KOPT-K1 (cell line): ENCODE measurements at regions not wholly inside any gene's neighbourhood (a gene's known extent, or its start where the extent isn't known, plus 50 kb on each side); places are given as distances from the start of the nearest gene placed in this dataset.

ENCODE experiments used
- H3K27ac ChIP-seq: fragments of 200-600 bp; sonication (generic); 2 replicates; pipeline ENCODE4 v1.5.1; 2016; ENCODE audit warnings: antibody characterized with exemption, mild to moderate bottlenecking, low read depth, low read length; ENCODE audit not compliant: poor library complexity, severe bottlenecking
- H3K36me3 ChIP-seq: fragments of 200-600 bp; sonication (generic); 2 replicates; pipeline ENCODE4 v1.5.1; 2017; ENCODE audit warnings: antibody characterized with exemption, mild to moderate bottlenecking, low read length, moderate library complexity; ENCODE audit not compliant: insufficient read depth
- H3K9me3 ChIP-seq: fragments of 200-600 bp; sonication (generic); 2 replicates; pipeline ENCODE4 v1.5.1; 2017; ENCODE audit warnings: antibody characterized with exemption, low read length, mild to moderate bottlenecking; ENCODE audit not compliant: insufficient read depth, poor library complexity, severe bottlenecking

DNA sequence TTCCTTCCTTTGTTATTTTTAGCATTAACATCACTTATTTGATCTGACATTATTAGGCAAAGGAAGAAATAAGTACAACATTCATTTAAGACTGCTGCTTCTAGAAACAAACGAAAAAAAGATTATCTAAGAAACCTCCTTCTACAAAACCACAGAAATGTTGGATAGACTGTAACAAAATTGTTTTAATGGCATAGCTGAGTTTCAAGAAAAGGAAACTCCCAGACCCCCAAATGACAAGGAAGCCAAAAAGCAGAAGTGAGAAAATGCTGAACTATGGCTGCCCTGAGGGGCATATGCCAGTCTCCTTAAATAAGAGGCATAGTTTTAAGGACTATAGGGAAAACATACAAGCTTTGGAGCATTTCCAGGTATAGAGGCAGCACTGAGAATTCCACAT, 1431.6 kb upstream of the TENM3 start:
- Histone ChIP-seq H3K27ac (no peak overlapping the region), H3K9me3 (no peaks in the 10 kb centered on the region), H3K36me3 (no peaks in the 10 kb centered on the region)

DNA sequence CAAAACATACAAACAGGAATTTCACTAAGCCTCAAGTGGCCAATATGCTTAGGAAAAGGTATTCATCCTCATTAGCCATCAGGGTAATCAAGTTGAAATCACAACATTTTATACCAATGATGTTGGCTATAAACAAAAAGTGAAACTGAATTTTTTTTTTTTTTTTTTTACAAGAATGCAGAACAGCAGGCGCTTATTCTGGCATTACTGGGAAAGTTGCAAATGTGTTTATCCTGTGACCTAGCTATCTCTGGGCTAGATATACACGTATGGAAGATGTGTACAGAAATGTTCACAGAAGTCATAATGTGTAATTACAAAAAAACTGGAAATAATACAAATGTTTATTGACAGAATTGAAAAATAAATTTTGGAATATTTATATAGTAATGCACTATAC, 1430.4 kb upstream of the TENM3 start:
- Histone ChIP-seq H3K9me3 (no peaks in the 10 kb centered on the region), H3K27ac (no peak overlapping the region), H3K36me3 (no peaks in the 10 kb centered on the region)

DNA sequence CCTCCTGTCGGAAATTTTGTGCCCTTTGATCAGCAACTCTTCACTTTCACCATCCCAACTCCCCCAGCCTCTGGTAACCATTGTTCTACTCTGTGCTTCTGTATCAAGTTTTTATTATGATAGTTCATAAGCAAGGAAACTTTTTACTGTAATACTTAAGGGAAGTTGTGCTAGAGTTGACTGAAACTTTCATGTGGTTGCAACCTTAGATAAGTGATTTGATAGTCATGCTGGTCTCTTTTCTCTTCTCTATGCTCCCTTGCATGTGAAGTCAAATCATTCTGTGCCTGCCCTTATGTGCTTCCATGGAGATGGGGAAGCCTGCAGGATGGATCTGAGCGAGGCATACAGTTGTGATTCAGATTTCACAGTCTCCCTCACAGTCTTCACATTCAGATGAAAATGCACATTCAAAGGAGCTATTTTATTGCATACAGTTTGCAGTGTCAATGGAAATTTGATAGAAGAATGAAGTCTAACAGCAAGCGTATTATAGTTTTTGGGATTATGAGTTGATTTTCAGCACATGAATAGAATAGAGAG, 1428.3 kb upstream of the TENM3 start:
- Histone ChIP-seq H3K9me3 (no peaks in the 10 kb centered on the region), H3K36me3 (no peaks in the 10 kb centered on the region), H3K27ac (no peak overlapping the region)

DNA sequence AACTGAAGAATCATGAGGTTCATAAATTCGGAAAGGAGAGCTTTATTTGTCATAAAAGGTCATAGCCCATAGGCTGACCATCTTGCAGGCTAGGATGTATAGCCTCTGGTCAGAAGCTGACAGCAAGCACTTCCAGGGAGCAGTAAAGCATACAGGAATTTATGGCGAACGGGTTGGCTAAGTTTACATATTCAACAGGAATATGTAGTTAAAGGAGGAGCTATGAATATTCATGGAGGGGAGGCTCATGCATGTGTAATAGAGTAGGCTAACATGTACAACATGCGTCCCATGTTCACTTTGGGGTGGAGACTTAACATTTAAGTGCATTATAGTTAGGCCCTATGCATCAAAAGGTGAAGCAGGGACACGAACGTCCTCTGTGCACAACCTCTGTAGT, 1425.7 kb upstream of the TENM3 start:
- H3K36me3 ChIP-seq, result no peaks in the 10 kb centered on the region
- no peak overlapping the region for H3K27ac ChIP-seq
- H3K9me3 ChIP-seq, result no peaks in the 10 kb centered on the region

DNA sequence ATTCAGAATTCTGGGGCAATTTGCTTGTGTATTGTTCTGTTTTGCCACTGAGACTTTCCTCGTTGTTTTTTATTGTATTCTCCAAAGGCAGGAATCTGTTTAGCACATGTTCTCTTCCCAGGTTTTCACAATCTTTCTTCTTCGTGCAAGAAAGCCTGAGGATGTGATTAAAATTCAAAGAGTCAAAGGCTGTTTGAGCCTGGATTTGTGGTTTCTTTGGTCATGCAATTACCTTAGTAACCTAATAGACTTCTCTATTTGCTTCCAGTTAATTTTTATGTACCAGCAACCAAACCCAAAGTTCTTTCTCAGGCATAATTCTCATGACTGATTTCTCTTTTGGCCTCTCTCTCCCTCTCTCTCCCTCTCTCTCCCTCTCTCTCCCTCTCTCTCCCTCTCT, 1420.1 kb upstream of the TENM3 start:
- Histone ChIP-seq H3K27ac (no peak overlapping the region), H3K9me3 (no peaks in the 10 kb centered on the region), H3K36me3 (no peaks in the 10 kb centered on the region)

DNA sequence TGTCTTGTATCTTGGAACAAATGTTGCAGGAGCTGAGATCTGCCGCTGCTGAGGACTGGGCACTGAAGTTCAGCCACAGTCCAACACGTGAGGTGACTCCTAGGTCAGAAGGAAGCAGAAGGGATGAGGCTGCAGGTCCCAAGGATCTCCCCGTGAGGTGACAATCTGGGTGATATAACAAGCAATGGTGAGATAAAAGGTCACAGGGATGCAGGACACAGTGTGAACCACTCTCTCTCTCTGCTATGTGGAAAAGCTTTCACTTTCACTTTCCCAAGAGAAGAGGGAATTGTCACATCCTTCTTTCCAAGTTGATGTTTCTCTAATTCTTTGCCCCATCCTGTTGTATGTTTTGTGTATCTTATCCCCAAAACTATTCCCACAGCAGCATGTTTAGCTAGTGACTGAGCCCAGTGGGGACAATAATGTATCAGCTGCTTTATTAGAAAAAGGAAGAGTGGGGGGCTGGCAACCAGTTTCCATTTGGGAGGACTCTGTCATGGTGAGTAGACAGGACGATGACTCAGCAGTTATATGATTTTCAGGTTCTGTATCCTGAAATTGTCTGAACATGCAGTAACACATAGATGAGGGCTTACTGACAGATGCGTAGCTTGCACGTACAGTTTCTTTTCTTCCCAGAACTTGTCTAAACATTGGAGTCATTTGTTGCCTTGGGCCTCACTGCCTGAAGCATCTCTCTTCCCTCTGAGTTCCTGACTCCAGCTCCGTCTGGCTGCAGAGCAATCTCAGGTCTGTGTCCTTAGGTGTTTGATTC, 1415.8 kb upstream of the TENM3 start:
- Histone ChIP-seq H3K27ac (no peak overlapping the region), H3K36me3 (no peaks in the 10 kb centered on the region), H3K9me3 (no peaks in the 10 kb centered on the region)

DNA sequence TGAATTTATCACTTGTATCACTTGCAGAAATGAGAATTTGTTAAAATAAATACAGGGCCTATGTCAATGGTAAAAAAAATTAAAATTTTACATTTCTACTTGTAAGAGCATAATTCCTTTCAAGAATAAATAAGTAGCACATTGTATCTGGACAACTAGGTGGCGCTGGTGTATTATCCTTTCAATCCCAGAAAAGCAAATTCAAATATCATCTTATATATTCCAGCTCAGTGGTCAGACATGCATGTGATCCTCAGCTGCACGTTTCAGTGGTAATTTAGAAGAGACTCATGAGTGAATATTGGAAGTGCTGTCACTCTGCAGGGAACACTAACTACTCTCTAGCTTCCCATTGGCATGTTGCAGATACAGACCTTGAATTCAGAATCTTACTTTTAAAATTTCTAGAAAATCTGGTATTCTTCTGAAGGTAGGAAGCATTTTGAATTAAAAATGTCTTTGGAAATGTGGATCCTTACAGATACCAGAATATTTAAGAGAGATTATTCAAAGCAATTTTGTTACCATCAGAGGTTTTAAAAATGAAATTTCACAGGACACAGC, 1414.7 kb upstream of the TENM3 start:
- Histone ChIP-seq H3K9me3 (no peaks in the 10 kb centered on the region), H3K36me3 (no peaks in the 10 kb centered on the region), H3K27ac (no peak overlapping the region)

DNA sequence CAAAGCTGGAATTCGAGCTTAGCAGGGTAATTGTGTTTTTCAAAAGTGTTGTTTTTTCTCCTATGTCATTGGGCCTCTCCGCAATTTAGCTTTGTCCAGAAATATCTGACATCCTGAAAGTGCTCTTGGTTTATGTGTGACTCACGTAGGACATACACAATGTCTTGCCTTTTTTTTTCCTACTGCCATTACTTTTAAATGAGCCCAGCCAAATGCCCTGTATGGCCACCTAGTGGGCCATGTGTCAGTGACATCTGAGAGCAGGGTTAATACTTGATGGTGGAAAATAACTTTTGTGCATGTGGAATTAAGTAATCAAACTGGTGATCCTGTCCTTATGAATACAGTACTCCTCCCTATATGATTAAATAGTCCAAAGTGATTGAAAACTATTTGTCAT, 1411.1 kb upstream of the TENM3 start:
- Histone ChIP-seq H3K9me3 (no peaks in the 10 kb centered on the region), H3K36me3 (no peaks in the 10 kb centered on the region), H3K27ac (no peak overlapping the region)

DNA sequence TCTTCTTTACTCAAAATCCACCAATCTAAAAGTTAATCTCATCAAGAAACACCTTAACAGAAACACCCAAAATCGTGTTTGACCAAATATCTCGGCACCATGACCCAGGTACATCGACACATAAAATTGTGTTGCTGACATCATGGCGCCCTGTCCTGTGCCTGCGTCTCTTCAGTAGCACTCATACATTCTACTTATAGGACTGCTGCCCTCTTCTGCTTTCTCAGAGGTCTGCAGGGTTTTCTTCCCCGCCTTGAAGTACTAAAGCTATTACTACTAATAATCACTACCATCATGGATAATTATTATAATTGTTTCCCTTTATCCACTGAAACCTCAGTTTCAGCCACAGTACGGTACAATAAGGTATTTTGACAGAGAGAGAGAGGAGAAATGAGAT, 1403.1 kb upstream of the TENM3 start:
- H3K27ac ChIP-seq, result no peak overlapping the region
- H3K36me3 ChIP-seq, result no peaks in the 10 kb centered on the region
- no peaks in the 10 kb centered on the region for H3K9me3 ChIP-seq

DNA sequence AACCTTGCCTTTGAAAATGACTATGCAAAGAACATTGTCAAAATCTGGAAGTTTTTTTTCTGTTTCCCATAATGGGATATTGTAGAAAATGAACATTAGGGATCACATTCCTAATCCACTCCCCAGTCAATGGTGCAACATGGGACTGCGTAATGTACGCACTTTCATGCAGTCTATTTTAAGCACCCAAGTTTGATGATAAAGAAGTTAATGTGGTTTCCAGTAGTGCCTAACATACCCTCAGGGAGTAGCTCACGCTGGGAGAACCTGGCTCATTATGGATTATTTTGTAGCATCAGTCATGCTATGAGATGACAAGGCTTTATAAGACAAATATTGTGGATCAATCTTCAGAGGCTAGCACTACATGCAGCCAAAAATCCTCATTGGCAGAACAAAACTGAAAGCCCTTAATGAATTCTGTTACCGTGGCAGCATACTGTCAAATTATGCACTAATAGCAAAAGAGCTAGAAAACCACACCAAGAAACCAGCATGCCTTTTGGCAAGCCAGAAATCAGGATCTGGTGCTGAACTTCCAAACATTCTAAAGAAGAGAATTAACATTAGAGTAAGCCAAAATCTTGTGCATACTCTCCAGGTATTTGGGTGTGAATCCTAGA, 1392.8 kb upstream of the TENM3 start:
- no peak overlapping the region for H3K27ac ChIP-seq
- no peaks in the 10 kb centered on the region for H3K9me3 ChIP-seq
- H3K36me3 ChIP-seq, result no peaks in the 10 kb centered on the region

DNA sequence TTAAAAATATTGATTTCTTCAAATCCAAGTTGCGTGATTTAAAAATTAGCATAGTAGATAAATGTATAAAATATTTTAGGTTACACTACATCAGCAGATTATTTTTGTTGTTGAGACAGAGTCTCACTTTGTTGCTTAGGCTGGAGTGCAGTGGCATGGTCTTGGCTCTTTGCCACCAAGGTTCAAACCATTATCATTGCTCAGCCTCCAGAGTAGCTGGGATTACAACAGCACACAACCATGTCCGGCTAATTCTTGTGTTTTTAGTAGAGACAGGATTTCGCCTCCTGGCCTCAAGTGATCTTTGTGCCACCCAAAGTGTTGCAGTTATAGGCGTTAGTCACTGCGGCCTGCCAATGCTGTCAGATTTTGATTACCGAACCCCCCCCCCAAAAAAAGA, 1390.5 kb upstream of the TENM3 start:
- Histone ChIP-seq H3K27ac (no peak overlapping the region), H3K36me3 (no peaks in the 10 kb centered on the region), H3K9me3 (no peaks in the 10 kb centered on the region)

DNA sequence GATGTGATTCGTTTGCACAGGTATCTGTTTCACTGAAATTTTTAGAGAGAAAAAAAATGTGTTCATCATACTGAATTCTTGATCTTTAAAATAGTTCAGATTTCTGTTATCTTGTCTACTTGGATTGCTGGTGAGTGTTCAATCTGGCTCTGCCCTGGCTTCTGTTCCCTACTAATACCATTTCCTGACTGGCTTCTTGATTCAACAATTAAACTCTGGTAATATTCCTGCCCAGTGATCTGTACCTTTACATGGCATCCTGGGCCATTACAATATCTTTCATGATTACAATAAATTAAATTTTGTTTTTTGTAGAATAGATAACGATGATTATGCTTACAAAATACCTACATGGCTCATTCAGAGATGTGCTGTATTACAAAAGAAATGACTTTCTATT, 1388.0 kb upstream of the TENM3 start:
- Histone ChIP-seq H3K36me3 (no peaks in the 10 kb centered on the region), H3K27ac (no peak overlapping the region), H3K9me3 (no peaks in the 10 kb centered on the region)

DNA sequence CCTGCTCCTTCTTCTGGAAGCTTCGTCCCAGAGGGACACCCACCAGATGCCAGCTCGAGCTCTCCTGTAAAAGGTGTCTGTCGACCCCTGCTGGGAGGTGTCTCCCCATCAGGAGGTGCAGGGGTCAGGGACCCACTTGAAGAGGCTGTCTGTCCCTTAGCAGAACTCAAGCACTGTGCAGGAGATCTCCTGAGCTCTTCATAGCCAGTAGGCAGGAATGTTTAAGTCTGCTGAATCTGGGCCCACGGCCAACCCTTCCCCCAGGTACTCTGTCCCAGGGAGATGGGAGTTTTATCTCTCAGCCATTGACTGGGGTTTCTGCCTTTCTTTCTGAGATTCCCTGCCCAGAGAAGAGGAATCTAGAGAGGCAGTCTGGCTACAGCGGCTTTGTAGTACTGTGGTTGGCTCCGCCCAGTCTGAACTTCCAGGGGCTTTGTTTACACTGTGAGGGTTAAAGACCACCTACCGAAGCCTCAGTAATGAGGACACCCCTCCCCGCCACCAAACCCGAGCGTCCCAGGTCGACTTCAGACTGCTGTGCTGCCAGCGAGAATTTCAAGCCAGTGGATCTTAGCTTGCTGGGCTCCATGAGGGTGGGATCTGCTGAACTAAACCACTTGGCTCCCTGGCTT, 1383.0 kb upstream of the TENM3 start:
- Histone ChIP-seq H3K9me3 (no peaks in the 10 kb centered on the region), H3K36me3 (no peaks in the 10 kb centered on the region), H3K27ac (no peak overlapping the region)

DNA sequence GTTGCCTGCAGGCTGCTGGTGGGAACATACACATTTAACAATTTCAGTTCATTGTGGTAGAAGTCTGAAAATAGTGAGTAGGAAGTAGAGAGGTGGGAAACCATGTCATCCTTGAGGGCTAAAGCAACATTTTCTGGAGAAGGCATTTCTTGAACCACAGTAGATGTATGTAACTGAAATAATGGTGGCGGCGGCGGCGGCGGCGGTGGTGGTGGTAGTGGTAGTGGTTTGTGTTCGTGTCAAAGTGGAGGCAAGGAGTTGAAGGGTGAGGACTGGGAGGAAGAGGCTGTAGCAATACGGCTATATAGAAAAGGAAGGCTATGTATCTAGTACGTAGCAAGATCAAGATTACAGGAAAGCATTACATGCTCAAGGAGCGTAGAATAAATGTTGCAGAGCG, 1381.6 kb upstream of the TENM3 start:
- Histone ChIP-seq H3K9me3 (peaks cover 5% of the 10 kb centered on the region), H3K36me3 (no peaks in the 10 kb centered on the region), H3K27ac (no peak overlapping the region)

DNA sequence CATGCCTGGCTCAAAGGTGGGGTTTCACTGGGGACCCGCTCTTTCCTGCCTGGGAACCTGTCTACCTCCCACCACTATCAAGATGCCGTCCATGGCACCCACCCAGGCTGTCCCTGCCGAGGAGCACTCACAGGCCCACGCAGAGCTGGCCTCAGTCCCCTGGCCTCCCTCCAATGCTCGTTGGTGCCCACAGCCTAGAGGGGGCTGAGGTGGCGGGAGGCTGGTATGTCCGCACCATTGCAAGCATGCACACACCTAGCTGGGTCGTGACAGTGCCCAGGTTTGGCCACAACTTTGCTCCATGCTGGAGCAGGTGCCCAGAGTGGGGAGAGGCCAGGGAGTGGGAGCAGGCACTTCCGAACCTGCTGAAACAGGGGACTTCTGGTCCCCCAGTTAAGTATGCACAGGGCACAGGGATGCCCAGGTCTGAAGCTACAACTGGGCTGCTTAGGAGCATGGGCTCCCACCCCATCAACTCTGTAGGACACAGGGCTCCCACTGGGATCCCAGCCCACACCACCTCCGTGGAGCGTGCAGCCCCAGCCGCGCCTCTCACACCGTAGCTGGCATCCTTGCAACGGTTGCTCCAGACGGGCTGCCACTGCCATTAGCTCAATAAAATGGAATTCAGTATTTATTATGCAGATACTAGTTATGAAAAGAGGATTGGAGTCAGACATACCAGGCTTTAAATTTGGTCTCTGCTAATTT, 1376.1 kb upstream of the TENM3 start:
- H3K36me3 ChIP-seq, result no peaks in the 10 kb centered on the region
- peaks cover 9% of the 10 kb centered on the region for H3K9me3 ChIP-seq

More for the DNA sequence above, 1376.1 kb upstream of the TENM3 start:
- no peak overlapping the region for H3K27ac ChIP-seq
